Trophoblast cell (in vitro differentiated cells and primary cell): ENCODE measurements at regions not wholly inside any gene's neighbourhood (a gene's known extent, or its start where the extent isn't known, plus 50 kb on each side); places are given as distances from the start of the nearest gene placed in this dataset.

Source experiments
- DNase-seq, 2 donors: peaks; one replicate each; pipeline ENCODE4 v3.0.0-alpha.2; 2016
- H2AFZ ChIP-seq: 2 replicates; pipeline ENCODE4 v1.6.1; 2013; ENCODE audit warnings: low read length, moderate library complexity, mild to moderate bottlenecking; ENCODE audit not compliant: insufficient read depth, poor library complexity
- H2AK5ac ChIP-seq: 2 replicates; pipeline ENCODE4 v1.6.1; 2013; ENCODE audit warnings: mild to moderate bottlenecking, low read length
- H2BK120ac ChIP-seq: 2 replicates; pipeline ENCODE4 v1.6.1; 2013; ENCODE audit warnings: low read length, mild to moderate bottlenecking, moderate library complexity; ENCODE audit not compliant: insufficient read depth, poor library complexity
- H2BK12ac ChIP-seq: 2 replicates; pipeline ENCODE4 v1.6.1; 2013; ENCODE audit warnings: mild to moderate bottlenecking, low read length, moderate library complexity
- H2BK5ac ChIP-seq: 2 replicates; pipeline ENCODE4 v1.6.1; 2013; ENCODE audit warnings: low read length, low read depth, moderate library complexity, mild to moderate bottlenecking; ENCODE audit not compliant: poor library complexity
- H3K14ac ChIP-seq: 2 replicates; pipeline ENCODE4 v1.6.1; 2013; ENCODE audit warnings: mild to moderate bottlenecking, low read length
- H3K18ac ChIP-seq: 2 replicates; pipeline ENCODE4 v1.6.1; 2013; ENCODE audit warnings: mild to moderate bottlenecking, low read length
- H3K23ac ChIP-seq: 2 replicates; pipeline ENCODE4 v1.6.1; 2013; ENCODE audit warnings: low read length
- H3K27ac ChIP-seq: 2 replicates; pipeline ENCODE4 v1.5.1; 2013; ENCODE audit warnings: low read depth, mild to moderate bottlenecking, inconsistent platforms, low read length, moderate library complexity
- H3K27me3 ChIP-seq: 2 replicates; pipeline ENCODE4 v1.6.1; 2013; ENCODE audit warnings: inconsistent platforms, mild to moderate bottlenecking, low read length, moderate library complexity; ENCODE audit not compliant: insufficient read depth
- H3K36me3 ChIP-seq, 2 experiments: 1 replicate in 1 of 2; 2 replicates in 1 of 2; pipeline ENCODE4 v1.6.1; 2013; ENCODE audit warnings: low read length in 2 of 2, mild to moderate bottlenecking in 2 of 2, moderate library complexity in 1 of 2; ENCODE audit not compliant: insufficient read depth in 2 of 2, control insufficient read depth in 1 of 2
- H3K4ac ChIP-seq: 2 replicates; pipeline ENCODE4 v1.6.1; 2013; ENCODE audit warnings: low read depth, mild to moderate bottlenecking, low read length, moderate library complexity
- H3K4me1 ChIP-seq, 2 experiments: 1 replicate in 1 of 2; 2 replicates in 1 of 2; pipeline ENCODE4 v1.6.1; 2013; ENCODE audit warnings: low read length in 2 of 2, mild to moderate bottlenecking in 2 of 2, moderate library complexity in 1 of 2; ENCODE audit not compliant: insufficient read depth in 2 of 2, control insufficient read depth in 1 of 2
- H3K4me2 ChIP-seq: 2 replicates; pipeline ENCODE4 v1.6.1; 2013; ENCODE audit warnings: inconsistent platforms, mild to moderate bottlenecking, low read length, moderate library complexity
- H3K4me3 ChIP-seq: 2 replicates; pipeline ENCODE4 v1.5.1; 2013; ENCODE audit warnings: mild to moderate bottlenecking, low read depth, low read length, inconsistent platforms
- H3K79me1 ChIP-seq: one replicate; pipeline ENCODE4 v1.6.1; 2013; ENCODE audit warnings: low read length
- H3K79me2 ChIP-seq: 2 replicates; pipeline ENCODE4 v1.6.1; 2013; ENCODE audit warnings: low read length, mild to moderate bottlenecking; ENCODE audit not compliant: control insufficient read depth, insufficient read depth, poor library complexity
- H3K9ac ChIP-seq: 2 replicates; pipeline ENCODE4 v1.6.1; 2013; ENCODE audit warnings: mild to moderate bottlenecking, low read length
- H3K9me3 ChIP-seq: 2 replicates; pipeline ENCODE4 v1.6.1; 2013; ENCODE audit warnings: low read depth, mild to moderate bottlenecking, control low read depth, inconsistent platforms, low read length; ENCODE audit not compliant: insufficient read depth
- H4K12ac ChIP-seq: 2 replicates; pipeline ENCODE4 v1.6.1; 2013; ENCODE audit warnings: low read depth, mild to moderate bottlenecking, low read length, moderate library complexity
- H4K8ac ChIP-seq: 2 replicates; pipeline ENCODE4 v1.6.1; 2013; ENCODE audit warnings: low read depth, mild to moderate bottlenecking, low read length, moderate library complexity
- H4K91ac ChIP-seq: one replicate; pipeline ENCODE4 v1.6.1; 2013; ENCODE audit warnings: low read depth, mild to moderate bottlenecking, low read length, moderate library complexity
- WGBS: extraction: QIAGEN DNeasy Blood & Tissue Kit; methylation state at CpG from one replicate; pipeline ENCODE4 v1.1.7; 2013; ENCODE audit warnings: missing lambda C conversion rate; ENCODE audit not compliant: insufficient read length, insufficient coverage; ENCODE audit errors: extremely low coverage; 5-methylcytosine and 5-hydroxymethylcytosine counted together

DNA sequence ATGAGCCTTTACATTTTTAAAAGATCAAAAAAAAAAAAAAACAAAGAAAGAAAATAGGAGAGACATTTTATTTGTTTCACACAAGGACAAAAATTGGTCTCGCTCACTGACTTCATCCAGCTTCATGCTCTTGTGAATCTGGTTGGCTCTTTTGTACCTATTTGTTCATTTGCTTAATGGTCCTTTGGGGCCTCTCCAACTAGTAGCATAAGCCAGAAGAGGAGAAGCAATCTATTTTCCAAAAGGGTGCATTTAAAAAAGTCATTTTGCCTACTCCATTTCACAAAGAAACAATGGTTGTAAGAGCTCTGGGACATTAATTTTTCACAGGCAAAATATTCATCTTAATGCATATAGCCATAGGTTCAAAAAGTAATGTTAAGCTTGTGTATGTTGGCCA lies 168.3 kb upstream of the ADAMTS9 start:
- no peak overlapping the region for H4K8ac ChIP-seq
- no peak overlapping the region for H3K9ac ChIP-seq
- H4K12ac ChIP-seq = no peak overlapping the region
- no peak for DNase-seq
- H3K4me2 ChIP-seq = no peak overlapping the region
- H3K4me1 ChIP-seq = no peaks in the 10 kb centered on the region
- H2BK12ac ChIP-seq = no peak overlapping the region
- H2AFZ ChIP-seq = no peak overlapping the region
- H3K79me2 ChIP-seq = no peaks in the 10 kb centered on the region
- no peak overlapping the region for H3K4me3 ChIP-seq
- no peaks in the 10 kb centered on the region for H3K79me1 ChIP-seq
- no peak overlapping the region for H3K27ac ChIP-seq
- no peak overlapping the region for H3K18ac ChIP-seq
- no peak overlapping the region for H2BK120ac ChIP-seq
- H3K23ac ChIP-seq = no peak overlapping the region
- H3K4ac ChIP-seq = no peak overlapping the region
- no peaks in the 10 kb centered on the region for H3K36me3 ChIP-seq
- no peak overlapping the region for H2AK5ac ChIP-seq
- H4K91ac ChIP-seq = no peak overlapping the region
- no peaks in the 10 kb centered on the region for H3K9me3 ChIP-seq
- WGBS = no CpG with 5 or more reads among the region's 1 CpG
- no peaks in the 10 kb centered on the region for H3K27me3 ChIP-seq
- H3K14ac ChIP-seq = no peak overlapping the region
- no peak overlapping the region for H2BK5ac ChIP-seq

DNA sequence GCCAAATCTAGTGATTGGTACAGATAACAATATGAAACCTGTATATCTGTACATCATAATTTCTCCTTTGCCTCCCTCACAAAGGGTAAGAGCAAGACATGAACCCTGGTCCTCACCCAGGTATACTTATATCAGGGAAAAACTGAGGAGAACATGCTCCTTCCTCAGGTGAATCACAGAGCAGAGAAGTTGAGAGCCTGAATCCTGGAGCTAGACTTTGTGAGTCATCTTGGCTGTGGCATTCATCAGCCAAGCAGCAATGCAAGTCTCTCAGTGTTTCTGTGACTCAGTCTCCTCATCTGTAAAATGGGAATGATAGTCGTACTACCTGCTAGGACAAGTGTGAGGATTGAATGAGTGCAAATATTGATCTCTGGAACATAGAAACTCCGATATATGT lies 165.7 kb upstream of the ADAMTS9 start:
- Histone ChIP-seq H3K36me3 (no peaks in the 10 kb centered on the region), H3K9ac (no peak overlapping the region), H2BK12ac (no peak overlapping the region), H2AFZ (no peak overlapping the region), H3K27ac (no peak overlapping the region), H3K4ac (no peak overlapping the region), H2BK5ac (no peak overlapping the region), H4K91ac (no peak overlapping the region), H3K4me3 (no peak overlapping the region), H3K4me2 (no peak overlapping the region), H3K79me1 (no peaks in the 10 kb centered on the region), H4K12ac (no peak overlapping the region), H2BK120ac (no peak overlapping the region), H4K8ac (no peak overlapping the region), H2AK5ac (no peak overlapping the region), H3K79me2 (no peaks in the 10 kb centered on the region), H3K4me1 (peaks cover 0 to 2% of the 10 kb centered on the region in 2 experiments), H3K18ac (no peak overlapping the region), H3K14ac (no peak overlapping the region), H3K9me3 (no peaks in the 10 kb centered on the region), H3K27me3 (no peaks in the 10 kb centered on the region), H3K23ac (no peak overlapping the region)
- peak in 1 of 2 donors; percentile 1 for DNase-seq
- no CpG with 5 or more reads among the region's 2 CpGs for WGBS

DNA sequence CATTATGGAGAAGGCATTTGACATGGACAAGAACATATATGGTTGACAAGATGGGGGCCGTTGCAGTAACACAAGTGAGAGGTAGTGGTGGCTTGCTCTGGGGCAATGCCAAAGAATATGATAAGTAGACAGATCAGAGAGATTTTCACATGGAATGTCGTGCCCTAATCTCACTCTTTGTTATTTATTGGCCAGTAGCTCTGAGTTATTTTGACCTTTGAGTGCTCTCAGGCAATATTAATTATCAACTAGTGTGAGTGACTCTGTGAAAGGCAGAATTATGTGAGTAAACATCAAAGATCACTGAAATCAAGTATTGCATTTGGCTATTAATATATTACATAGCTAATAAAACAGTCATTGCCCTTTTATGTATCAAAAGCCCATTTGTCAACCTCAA lies 164.9 kb upstream of the ADAMTS9 start:
- H3K4me2 ChIP-seq = no peak overlapping the region
- no peak overlapping the region for H4K91ac ChIP-seq
- H3K4me1 ChIP-seq = peaks cover 0 to 2% of the 10 kb centered on the region in 2 experiments
- no peak overlapping the region for H2BK120ac ChIP-seq
- no peak overlapping the region for H2BK12ac ChIP-seq
- H4K12ac ChIP-seq = no peak overlapping the region
- no peak overlapping the region for H2AK5ac ChIP-seq
- H2BK5ac ChIP-seq = no peak overlapping the region
- H3K4me3 ChIP-seq = no peak overlapping the region
- no peak overlapping the region for H3K4ac ChIP-seq
- H3K36me3 ChIP-seq = no peaks in the 10 kb centered on the region
- no peaks in the 10 kb centered on the region for H3K79me1 ChIP-seq
- H2AFZ ChIP-seq = no peak overlapping the region
- H3K14ac ChIP-seq = no peak overlapping the region
- H3K9me3 ChIP-seq = no peaks in the 10 kb centered on the region
- no peak overlapping the region for H3K27ac ChIP-seq
- no peak overlapping the region for H3K18ac ChIP-seq
- DNase-seq = no peak
- H3K27me3 ChIP-seq = no peaks in the 10 kb centered on the region
- no CpG with 5 or more reads among the region's 2 CpGs for WGBS
- H3K79me2 ChIP-seq = no peaks in the 10 kb centered on the region
- H4K8ac ChIP-seq = no peak overlapping the region
- H3K23ac ChIP-seq = no peak overlapping the region
- H3K9ac ChIP-seq = no peak overlapping the region

DNA sequence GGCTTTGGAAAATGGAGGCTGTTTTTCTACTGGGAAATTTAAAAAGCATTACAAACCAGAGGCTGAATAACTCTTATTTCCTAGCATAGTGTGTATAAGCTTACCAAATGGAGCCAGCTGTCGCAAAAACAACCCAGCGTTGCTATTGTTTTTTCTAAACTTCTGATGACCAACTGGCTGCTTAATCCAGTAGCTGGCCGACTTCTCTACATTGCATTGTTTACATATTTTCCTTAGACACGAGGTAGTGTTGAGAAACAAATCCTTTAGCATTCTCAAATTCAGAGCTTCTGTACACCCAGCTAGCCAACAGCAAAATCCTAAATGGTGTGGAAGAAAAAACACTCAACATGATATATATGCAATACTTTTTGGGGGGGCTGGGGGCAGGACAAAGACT lies 161.0 kb upstream of the ADAMTS9 start:
- Histone ChIP-seq H3K14ac (no peak overlapping the region), H2BK5ac (no peak overlapping the region), H4K12ac (no peak overlapping the region), H3K4me2 (no peak overlapping the region), H2AK5ac (no peak overlapping the region), H4K8ac (no peak overlapping the region), H3K4ac (no peak overlapping the region), H3K4me3 (no peak overlapping the region), H3K79me1 (no peaks in the 10 kb centered on the region), H3K9me3 (no peaks in the 10 kb centered on the region), H3K36me3 (no peaks in the 10 kb centered on the region), H3K9ac (no peak overlapping the region), H3K23ac (no peak overlapping the region), H2BK12ac (no peak overlapping the region), H3K27ac (no peak overlapping the region), H3K4me1 (peaks cover 0 to 2% of the 10 kb centered on the region in 2 experiments), H2AFZ (no peak overlapping the region), H2BK120ac (no peak overlapping the region), H4K91ac (no peak overlapping the region), H3K27me3 (no peaks in the 10 kb centered on the region), H3K18ac (no peak overlapping the region), H3K79me2 (no peaks in the 10 kb centered on the region)
- DNase-seq = peak; percentile 40 to 57
- no CpG with 5 or more reads among the region's 4 CpGs for WGBS
